Colonic mucosa (tissue), 4 donors: ENCODE measurements at regions not wholly inside any gene's neighbourhood (a gene's known extent, or its start where the extent isn't known, plus 50 kb on each side); places are given as distances from the start of the nearest gene placed in this dataset.

Source experiments
- DNase-seq: peaks from one replicate; pipeline ENCODE4 v3.0.0-alpha.2; 2020
- H3K27ac ChIP-seq: fragments of 200-600 bp; one replicate; pipeline ENCODE4 v1.8.0; 2021
- H3K27me3 ChIP-seq: fragments of 200-600 bp; one replicate; pipeline ENCODE4 v1.8.0; 2021
- H3K36me3 ChIP-seq: fragments of 200-600 bp; one replicate; pipeline ENCODE4 v1.8.0; 2021
- H3K4me1 ChIP-seq: fragments of 200-600 bp; one replicate; pipeline ENCODE4 v1.8.0; 2021; ENCODE audit warnings: mild to moderate bottlenecking
- H3K4me3 ChIP-seq: fragments of 200-600 bp; one replicate; pipeline ENCODE4 v1.8.0; 2021
- H3K9ac ChIP-seq, 2 donors: one replicate each; pipeline ENCODE4 v1.7.0; 2013; ENCODE audit warnings: control low read depth in 2 of 2, low read depth in 2 of 2, low read length in 2 of 2
- H3K9me3 ChIP-seq: fragments of 200-600 bp; one replicate; pipeline ENCODE4 v1.8.0; 2021
- intact Hi-C: fragments of 100-400 bp; cut with DNase I; formaldehyde crosslinking; loops from one replicate; pipeline ENCODE4 v1.14.1; 2022
- TF ChIP-seq, protein P1 (sequence below): fragments of 200-600 bp; IDR thresholded peaks from one replicate; pipeline ENCODE4 v1.8.0; 2022; ENCODE audit warnings: antibody characterized with exemption, mild to moderate bottlenecking
- donor health status: healthy.
- donor health status: DM: no; HTN: no; CAD: no.
- donor health status: DM: no; HTN: no; CAD: no.

- TF ChIP-seq, protein P1, sequence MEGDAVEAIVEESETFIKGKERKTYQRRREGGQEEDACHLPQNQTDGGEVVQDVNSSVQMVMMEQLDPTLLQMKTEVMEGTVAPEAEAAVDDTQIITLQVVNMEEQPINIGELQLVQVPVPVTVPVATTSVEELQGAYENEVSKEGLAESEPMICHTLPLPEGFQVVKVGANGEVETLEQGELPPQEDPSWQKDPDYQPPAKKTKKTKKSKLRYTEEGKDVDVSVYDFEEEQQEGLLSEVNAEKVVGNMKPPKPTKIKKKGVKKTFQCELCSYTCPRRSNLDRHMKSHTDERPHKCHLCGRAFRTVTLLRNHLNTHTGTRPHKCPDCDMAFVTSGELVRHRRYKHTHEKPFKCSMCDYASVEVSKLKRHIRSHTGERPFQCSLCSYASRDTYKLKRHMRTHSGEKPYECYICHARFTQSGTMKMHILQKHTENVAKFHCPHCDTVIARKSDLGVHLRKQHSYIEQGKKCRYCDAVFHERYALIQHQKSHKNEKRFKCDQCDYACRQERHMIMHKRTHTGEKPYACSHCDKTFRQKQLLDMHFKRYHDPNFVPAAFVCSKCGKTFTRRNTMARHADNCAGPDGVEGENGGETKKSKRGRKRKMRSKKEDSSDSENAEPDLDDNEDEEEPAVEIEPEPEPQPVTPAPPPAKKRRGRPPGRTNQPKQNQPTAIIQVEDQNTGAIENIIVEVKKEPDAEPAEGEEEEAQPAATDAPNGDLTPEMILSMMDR, result no peak
- H3K36me3 ChIP-seq, result no peaks in the 10 kb centered on the region
- H3K9ac ChIP-seq, result no peak overlapping the region
- H3K27ac ChIP-seq, result no peak overlapping the region
- no peak overlapping the region for H3K4me3 ChIP-seq
- H3K9me3 ChIP-seq, result no peaks in the 10 kb centered on the region
- no peaks in the 10 kb centered on the region for H3K4me1 ChIP-seq
- H3K27me3 ChIP-seq, result no peaks in the 10 kb centered on the region
- no peak for DNase-seq
- intact Hi-C loops, result no loop called here
These were observed 246.7 kb downstream of the MAFB start for GRCh38 chr20:40442181-40442963.

DNA sequence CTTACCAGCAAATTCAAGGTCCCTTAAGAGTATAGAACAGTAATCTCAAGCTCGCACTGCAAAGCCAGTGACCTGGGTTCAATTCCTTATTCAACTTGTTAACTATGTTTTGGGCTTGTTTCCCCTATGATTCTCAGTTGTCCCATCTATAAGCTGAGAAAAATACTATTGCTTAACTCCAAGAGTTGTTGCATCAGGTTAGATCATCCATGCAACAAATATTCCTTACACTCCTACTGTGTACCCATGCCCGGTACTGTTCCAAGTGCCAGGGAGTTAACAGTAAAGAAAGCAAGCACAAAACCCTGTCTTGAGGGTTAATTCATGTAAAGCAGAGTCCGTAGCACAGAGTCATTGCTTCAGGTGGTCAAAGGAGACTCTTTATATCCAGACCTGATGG lies 247.3 kb downstream of the MAFB start:
- H3K9me3 ChIP-seq, result no peaks in the 10 kb centered on the region
- TF ChIP-seq, protein P1, result no peak
- no peak for DNase-seq
- intact Hi-C loops, result no loop called here
- no peaks in the 10 kb centered on the region for H3K4me1 ChIP-seq
- H3K27me3 ChIP-seq, result no peaks in the 10 kb centered on the region
- H3K27ac ChIP-seq, result no peak overlapping the region
- H3K4me3 ChIP-seq, result no peak overlapping the region
- no peak overlapping the region for H3K9ac ChIP-seq
- H3K36me3 ChIP-seq, result no peaks in the 10 kb centered on the region

- no peak for DNase-seq
- no peak overlapping the region for H3K9ac ChIP-seq
- no peaks in the 10 kb centered on the region for H3K4me1 ChIP-seq
- H3K9me3 ChIP-seq, result no peaks in the 10 kb centered on the region
- TF ChIP-seq, protein P1, result no peak
- intact Hi-C loops, result no loop called here
- H3K4me3 ChIP-seq, result no peak overlapping the region
- no peaks in the 10 kb centered on the region for H3K36me3 ChIP-seq
- no peak overlapping the region for H3K27ac ChIP-seq
- no peaks in the 10 kb centered on the region for H3K27me3 ChIP-seq
These were observed 250.7 kb downstream of the MAFB start for GRCh38 chr20:40438161-40438830.

- H3K4me1 ChIP-seq, result no peaks in the 10 kb centered on the region
- H3K27ac ChIP-seq, result no peak overlapping the region
- H3K4me3 ChIP-seq, result no peak overlapping the region
- H3K27me3 ChIP-seq, result no peaks in the 10 kb centered on the region
- no peaks in the 10 kb centered on the region for H3K9me3 ChIP-seq
- no peaks in the 10 kb centered on the region for H3K36me3 ChIP-seq
- no peak for DNase-seq
- intact Hi-C loops, result no loop called here
- H3K9ac ChIP-seq, result no peak overlapping the region
- TF ChIP-seq, protein P1, result no peak
These were observed 253.0 kb downstream of the MAFB start for GRCh38 chr20:40436011-40436410.

GRCh38 chr20:40435146-40435895 lies 253.7 kb downstream of the MAFB start:
- Histone ChIP-seq H3K4me1 (no peaks in the 10 kb centered on the region), H3K9me3 (no peaks in the 10 kb centered on the region), H3K4me3 (no peak overlapping the region), H3K9ac (no peak overlapping the region), H3K27me3 (no peaks in the 10 kb centered on the region), H3K36me3 (no peaks in the 10 kb centered on the region), H3K27ac (no peak overlapping the region)
- intact Hi-C loops, result no loop called here
- no peak for DNase-seq
- TF ChIP-seq, protein P1, result no peak
